Adrenal gland (tissue), 5 donors: ENCODE measurements at regions not wholly inside any gene's neighbourhood (a gene's known extent, or its start where the extent isn't known, plus 50 kb on each side); places are given as distances from the start of the nearest gene placed in this dataset.

Experiments used
- CTCF ChIP-seq, 6 experiments: fragments of 450-650 bp in 4 of 6; fragments of 200-600 bp in 2 of 6; sonication (generic) in 1 of 6; IDR thresholded peaks; 1 replicate in 5 of 6; 2 replicates in 1 of 6; pipeline versions ENCODE4 v1.5.1 to v1.8.0; 2016 to 2021; ENCODE audit warnings: antibody characterized with exemption in 6 of 6, mild to moderate bottlenecking in 2 of 6, moderate library complexity in 1 of 6
- POLR2A ChIP-seq, 2 donors: fragments of 450-650 bp; IDR thresholded peaks; one replicate each; pipeline ENCODE4 v1.6.1; 2017; ENCODE audit warnings: antibody characterized with exemption in 2 of 2, mild to moderate bottlenecking in 2 of 2, moderate library complexity in 1 of 2
- donor health status: DM: no; HTN: no; CAD: no.

GRCh38 chr13:33542309-33543088 lies 256.9 kb upstream of the STARD13 start:
- peak; percentile 38 to 77 for TF ChIP-seq POLR2A (IDR thresholded peaks at IDR 0.05)
- peak; percentile 78 to 98 (median 95) for TF ChIP-seq CTCF (IDR thresholded peaks at IDR 0.05)
